ENCODE measurements at regions not wholly inside any gene's neighbourhood (a gene's known extent, or its start where the extent isn't known, plus 50 kb on each side); places are given as distances from the start of the nearest gene placed in this dataset.

DNA sequence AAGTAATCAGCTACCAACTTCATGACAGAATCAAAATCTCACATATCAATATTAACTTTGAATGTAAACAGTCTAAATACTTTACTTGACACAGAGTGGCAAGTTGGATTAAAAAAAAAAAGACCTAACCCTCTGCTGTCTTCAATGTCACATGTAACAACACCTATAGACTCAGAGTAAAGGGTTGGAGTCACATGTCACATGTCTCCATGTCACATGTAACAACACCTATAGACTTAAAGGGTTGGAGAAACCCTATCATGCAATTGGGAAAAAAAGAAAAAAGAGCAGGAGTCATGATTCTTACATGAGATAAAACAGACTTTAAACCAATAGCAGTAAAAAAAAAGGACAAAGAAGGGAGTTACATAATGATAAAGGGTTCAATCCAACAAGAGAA lies 665.3 kb upstream of the LRRTM1 start:
- TF ChIP-seq POLR2A (IDR thresholded peaks at IDR 0.05; ENCODE audit: low read length) (no peak), GATA1 (IDR thresholded peaks at IDR 0.05; ENCODE audit: low read depth, low read length) (no peak)
